Nephron (organoid): ENCODE measurements at regions not wholly inside any gene's neighbourhood (a gene's known extent, or its start where the extent isn't known, plus 50 kb on each side); places are given as distances from the start of the nearest gene placed in this dataset.

Experiments
- H3K27ac Mint-ChIP-seq, 3 experiments: 2 replicates each; pipeline ENCODE4 v1.8.0; 2020; ENCODE audit warnings: mixed read lengths in 3 of 3, mild to moderate bottlenecking in 2 of 3, moderate library complexity in 1 of 3
- H3K27me3 Mint-ChIP-seq: 2 replicates; pipeline ENCODE4 v1.8.0; 2021; ENCODE audit warnings: low read depth, mild to moderate bottlenecking, moderate library complexity, mixed read lengths
- H3K36me3 Mint-ChIP-seq: 2 replicates; pipeline ENCODE4 v1.8.0; 2020; ENCODE audit warnings: low read depth, mixed read lengths
- H3K4me1 Mint-ChIP-seq: 2 replicates; pipeline ENCODE4 v1.8.0; 2020; ENCODE audit warnings: mixed read lengths
- H3K4me3 Mint-ChIP-seq, 3 experiments: 2 replicates each; pipeline ENCODE4 v1.8.0; 2020; ENCODE audit warnings: mild to moderate bottlenecking in 3 of 3, mixed read lengths in 3 of 3, moderate library complexity in 2 of 3
- H3K9me3 Mint-ChIP-seq: 2 replicates; pipeline ENCODE4 v1.8.0; 2020; ENCODE audit warnings: mixed read lengths
- TF ChIP-seq, protein P1 (sequence below), 3 experiments: fragments of 200-600 bp; sonication (generic); IDR thresholded peaks; one replicate each; pipeline ENCODE4 v1.5.0; 2021; ENCODE audit warnings: antibody characterized with exemption in 3 of 3; ENCODE audit not compliant: unreplicated experiment in 3 of 3

DNA sequence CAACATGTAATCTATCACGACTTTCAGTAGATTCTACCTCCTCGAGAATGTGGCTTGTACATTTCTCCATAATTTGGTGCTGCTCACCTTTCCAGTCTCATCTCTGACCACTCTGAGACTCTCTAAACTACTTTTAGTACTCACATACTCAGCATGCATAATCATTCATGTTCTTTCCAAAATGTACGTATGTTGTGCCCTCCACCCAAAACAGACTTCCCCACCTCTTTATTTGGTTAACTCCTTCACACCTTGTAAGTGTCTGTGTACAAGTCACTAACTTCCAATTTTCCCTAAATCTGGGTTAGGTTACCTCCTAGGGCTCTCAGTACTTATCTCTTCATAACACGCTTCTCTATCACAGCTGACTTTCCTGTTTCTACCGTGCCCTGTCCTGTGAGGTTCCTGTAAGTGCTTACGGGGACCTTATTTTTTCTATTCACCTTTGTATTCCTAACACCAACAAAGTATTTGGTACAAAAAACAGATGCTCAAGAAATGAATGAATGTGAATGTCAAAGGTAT is 186.2 kb upstream of the MKLN1 start:
- Mint-ChIP-seq H3K27me3 (no peaks in the 10 kb centered on the region), H3K4me1 (no peaks in the 10 kb centered on the region), H3K36me3 (no peaks in the 10 kb centered on the region), H3K9me3 (peaks cover 11% of the 10 kb centered on the region), H3K4me3 (no peak overlapping the region), H3K27ac (no peak overlapping the region)
- TF ChIP-seq, protein P1, sequence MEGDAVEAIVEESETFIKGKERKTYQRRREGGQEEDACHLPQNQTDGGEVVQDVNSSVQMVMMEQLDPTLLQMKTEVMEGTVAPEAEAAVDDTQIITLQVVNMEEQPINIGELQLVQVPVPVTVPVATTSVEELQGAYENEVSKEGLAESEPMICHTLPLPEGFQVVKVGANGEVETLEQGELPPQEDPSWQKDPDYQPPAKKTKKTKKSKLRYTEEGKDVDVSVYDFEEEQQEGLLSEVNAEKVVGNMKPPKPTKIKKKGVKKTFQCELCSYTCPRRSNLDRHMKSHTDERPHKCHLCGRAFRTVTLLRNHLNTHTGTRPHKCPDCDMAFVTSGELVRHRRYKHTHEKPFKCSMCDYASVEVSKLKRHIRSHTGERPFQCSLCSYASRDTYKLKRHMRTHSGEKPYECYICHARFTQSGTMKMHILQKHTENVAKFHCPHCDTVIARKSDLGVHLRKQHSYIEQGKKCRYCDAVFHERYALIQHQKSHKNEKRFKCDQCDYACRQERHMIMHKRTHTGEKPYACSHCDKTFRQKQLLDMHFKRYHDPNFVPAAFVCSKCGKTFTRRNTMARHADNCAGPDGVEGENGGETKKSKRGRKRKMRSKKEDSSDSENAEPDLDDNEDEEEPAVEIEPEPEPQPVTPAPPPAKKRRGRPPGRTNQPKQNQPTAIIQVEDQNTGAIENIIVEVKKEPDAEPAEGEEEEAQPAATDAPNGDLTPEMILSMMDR (IDR thresholded peaks at IDR 0.05; ENCODE audit: unreplicated experiment in 3 of 3) = no peak

DNA sequence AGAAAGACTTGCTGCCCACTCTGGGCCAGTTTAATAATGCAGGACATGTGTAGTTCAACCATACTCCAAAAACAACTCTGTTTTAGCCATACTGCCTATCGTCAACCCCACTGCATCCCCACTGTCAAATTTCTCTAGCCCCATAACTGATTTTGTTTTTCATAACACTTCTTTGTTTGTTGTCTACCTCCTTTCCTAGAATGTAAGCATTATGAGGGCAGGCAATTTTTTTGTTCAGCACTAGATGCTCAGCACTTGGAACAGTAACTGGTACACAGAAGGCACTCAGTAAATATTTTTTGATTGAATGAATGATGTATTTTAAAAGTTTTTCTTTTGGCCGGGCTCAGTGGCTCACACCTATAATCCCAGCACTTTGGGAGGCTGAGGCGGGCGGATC is 183.8 kb upstream of the MKLN1 start:
- H3K4me3 Mint-ChIP-seq = no peak overlapping the region
- TF ChIP-seq, protein P1 (IDR thresholded peaks at IDR 0.05; ENCODE audit: unreplicated experiment in 3 of 3) = no peak
- no peaks in the 10 kb centered on the region for H3K36me3 Mint-ChIP-seq
- no peaks in the 10 kb centered on the region for H3K4me1 Mint-ChIP-seq
- H3K27me3 Mint-ChIP-seq = no peaks in the 10 kb centered on the region
- H3K27ac Mint-ChIP-seq = no peak overlapping the region
- H3K9me3 Mint-ChIP-seq = peaks cover 11% of the 10 kb centered on the region

DNA sequence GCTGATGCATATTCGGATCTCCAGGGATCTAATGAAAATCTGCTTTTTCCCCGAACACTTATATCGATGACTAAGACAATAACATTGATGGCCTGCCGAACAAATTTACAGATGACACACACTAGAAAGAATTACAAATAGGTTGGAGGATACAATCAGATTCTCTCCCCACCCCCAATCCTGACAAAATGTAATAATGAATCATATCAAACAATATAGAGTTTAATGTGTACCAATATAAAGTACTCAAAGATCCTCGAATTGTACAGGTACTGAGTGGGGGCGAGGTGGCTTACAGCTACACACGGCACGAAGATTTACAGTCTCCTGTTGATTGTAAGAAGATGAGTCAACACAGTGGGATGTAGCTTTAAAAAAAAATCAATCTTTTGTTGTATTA is 182.7 kb upstream of the MKLN1 start:
- Mint-ChIP-seq H3K4me3 (no peak overlapping the region), H3K27ac (no peak overlapping the region), H3K4me1 (no peaks in the 10 kb centered on the region), H3K36me3 (no peaks in the 10 kb centered on the region), H3K9me3 (peaks cover 11% of the 10 kb centered on the region), H3K27me3 (no peaks in the 10 kb centered on the region)
- TF ChIP-seq, protein P1 (IDR thresholded peaks at IDR 0.05; ENCODE audit: unreplicated experiment in 3 of 3) = no peak

DNA sequence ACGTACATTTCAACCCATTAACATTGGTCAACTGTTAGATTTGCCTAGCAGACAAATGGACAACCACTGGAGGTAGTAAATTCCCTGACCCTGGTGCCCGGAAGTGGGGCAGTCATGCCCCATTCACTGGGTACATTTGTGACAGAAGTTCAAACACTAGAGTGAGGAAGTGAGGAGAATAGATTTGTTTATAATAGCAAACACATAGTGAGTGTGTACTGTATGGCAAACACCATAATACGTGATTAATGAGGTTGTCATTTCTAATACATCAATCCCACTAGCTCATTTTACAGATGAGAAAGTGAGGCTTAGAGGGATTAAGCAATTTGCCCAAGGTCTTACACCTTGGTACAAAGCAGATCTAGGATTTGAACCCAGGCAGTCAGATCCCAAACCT is 181.9 kb upstream of the MKLN1 start:
- Mint-ChIP-seq H3K9me3 (peaks cover 11% of the 10 kb centered on the region), H3K4me3 (no peak overlapping the region), H3K27ac (no peak overlapping the region), H3K36me3 (no peaks in the 10 kb centered on the region), H3K27me3 (no peaks in the 10 kb centered on the region), H3K4me1 (no peaks in the 10 kb centered on the region)
- TF ChIP-seq, protein P1 (IDR thresholded peaks at IDR 0.05; ENCODE audit: unreplicated experiment in 3 of 3) = no peak

DNA sequence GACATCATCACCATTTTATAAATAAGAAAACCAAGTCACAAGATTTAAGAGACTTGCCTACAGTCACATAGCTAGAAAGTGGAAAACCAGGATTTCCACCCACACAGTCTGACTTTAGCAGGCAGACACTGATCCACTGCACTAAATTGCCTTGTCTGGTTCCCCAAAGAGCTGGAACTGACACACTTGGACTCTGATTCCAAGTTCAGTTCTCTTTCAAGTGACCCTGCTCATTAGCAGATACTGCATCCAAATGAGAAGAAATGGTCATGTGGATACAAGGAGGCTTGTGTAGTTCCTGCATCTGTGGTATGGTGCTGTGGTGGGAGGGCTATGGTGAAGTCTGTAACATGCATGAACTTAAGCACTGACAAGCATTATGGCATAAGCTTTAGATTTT is 180.1 kb upstream of the MKLN1 start:
- Mint-ChIP-seq H3K27ac (no peak overlapping the region), H3K9me3 (peaks cover 3% of the 10 kb centered on the region), H3K4me3 (no peak overlapping the region), H3K36me3 (no peaks in the 10 kb centered on the region), H3K27me3 (peaks cover 3% of the 10 kb centered on the region), H3K4me1 (no peaks in the 10 kb centered on the region)
- TF ChIP-seq, protein P1 (IDR thresholded peaks at IDR 0.05; ENCODE audit: unreplicated experiment in 3 of 3) = no peak

DNA sequence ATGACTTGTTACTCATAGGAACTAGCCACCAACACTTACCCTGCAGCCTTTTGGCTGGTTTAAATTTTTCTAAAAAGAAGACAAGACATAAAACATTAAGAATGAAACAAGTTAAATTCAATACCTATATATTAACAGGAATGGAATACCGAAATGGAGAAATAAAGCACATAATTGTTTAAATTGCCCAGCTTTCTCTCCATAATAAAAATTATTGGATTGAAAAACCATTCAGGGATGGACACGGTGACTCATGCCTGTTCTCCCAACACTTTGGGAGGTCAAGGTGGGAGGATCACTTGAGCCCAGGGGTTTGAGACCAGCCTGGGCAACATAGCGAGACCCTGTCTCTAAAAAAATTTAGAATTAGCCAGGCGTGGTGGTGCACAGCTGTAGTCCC is 179.4 kb upstream of the MKLN1 start:
- Mint-ChIP-seq H3K4me1 (no peaks in the 10 kb centered on the region), H3K9me3 (no peaks in the 10 kb centered on the region), H3K27ac (no peak overlapping the region), H3K4me3 (no peak overlapping the region), H3K27me3 (peaks cover 4% of the 10 kb centered on the region), H3K36me3 (no peaks in the 10 kb centered on the region)
- TF ChIP-seq, protein P1 (IDR thresholded peaks at IDR 0.05; ENCODE audit: unreplicated experiment in 3 of 3) = no peak
